Panc1 (cell line): ENCODE measurements at regions not wholly inside any gene's neighbourhood (a gene's known extent, or its start where the extent isn't known, plus 50 kb on each side); places are given as distances from the start of the nearest gene placed in this dataset.

Source experiments
- ATAC-seq: fragments of 200-7000 bp; cut with Tn5 transposase; 2 replicates; pipeline ENCODE4 v1.9.1; 2020; ENCODE audit warnings: mild to moderate bottlenecking, moderate library complexity
- BruUV-seq: library from RNA; stranded (reverse); fragments of 400-500 nt; replicated peaks from 2 replicates; lab custom pipeline; 2021; lab: Mats Ljungman, UMichigan
- CTCF ChIA-PET: fragments of 300-600 bp; sonication (Branson Sonifier 250); formaldehyde crosslinking; loops from one replicate; lab custom pipeline; 2022; ENCODE audit warnings: antibody characterized with exemption; lab: Charles Lee
- POLR2A ChIA-PET: fragments of 300-600 bp; sonication (Branson Sonifier 250); formaldehyde crosslinking; loops from one replicate; lab custom pipeline; 2022; ENCODE audit warnings: antibody characterized with exemption; lab: Charles Lee
- DNase-seq: peaks from one replicate; pipeline ENCODE4 v3.0.0-alpha.2; 2010; ENCODE audit warnings: low read depth, low spot score
- H3K27ac ChIP-seq: 2 replicates; pipeline ENCODE4 v1.5.1; 2011; ENCODE audit warnings: mild to moderate bottlenecking, low read length, inconsistent platforms
- H3K27me3 ChIP-seq: fragments of 200-500 bp; sonication (Bioruptor generic); 2 replicates; pipeline ENCODE4 v1.6.0; 2014; ENCODE audit warnings: low read length, inconsistent platforms; ENCODE audit not compliant: control insufficient read depth, insufficient read depth
- H3K36me3 ChIP-seq: fragments of 200-500 bp; sonication (Bioruptor generic); 2 replicates; pipeline ENCODE4 v1.5.1; 2014; ENCODE audit warnings: inconsistent platforms, mild to moderate bottlenecking, low read length, moderate library complexity; ENCODE audit not compliant: control insufficient read depth, insufficient read depth
- H3K4me1 ChIP-seq: 2 replicates; pipeline ENCODE4 v1.5.1; 2011; ENCODE audit warnings: inconsistent platforms, mild to moderate bottlenecking, low read length, moderate library complexity; ENCODE audit not compliant: control insufficient read depth, insufficient read depth
- H3K4me3 ChIP-seq, 2 experiments: 2 replicates each; pipeline ENCODE4 v1.5.1; 2011 to 2012; ENCODE audit warnings: low read depth in 2 of 2, low read length in 2 of 2, mild to moderate bottlenecking in 2 of 2, inconsistent platforms in 1 of 2, moderate library complexity in 1 of 2
- H3K9me3 ChIP-seq: fragments of 200-500 bp; sonication (Bioruptor generic); 2 replicates; pipeline ENCODE4 v1.5.1; 2014; ENCODE audit warnings: low read depth, mild to moderate bottlenecking, inconsistent platforms, low read length, moderate library complexity; ENCODE audit not compliant: control insufficient read depth, insufficient read depth
- POLR2AphosphoS5 ChIP-seq: IDR thresholded peaks from 2 replicates; pipeline ENCODE4 v1.6.1; 2012; ENCODE audit warnings: mild to moderate bottlenecking, low read depth, low read length, moderate library complexity
- SIN3A ChIP-seq: IDR thresholded peaks from 2 replicates; pipeline ENCODE4 v1.6.1; 2012; ENCODE audit warnings: low read depth, mild to moderate bottlenecking, low read length, moderate library complexity, borderline replicate concordance; ENCODE audit not compliant: insufficient read depth
- TCF7L2 ChIP-seq: IDR thresholded peaks from 2 replicates; pipeline ENCODE4 v1.6.1; 2011; ENCODE audit warnings: mild to moderate bottlenecking, low read depth, low read length, inconsistent platforms
- in situ Hi-C: cut with HindIII; loops from 2 replicates; pipeline ENCODE4 v1.10.0; 2016; ENCODE audit warnings: low sequenced_read_pairs, low pct_unique_long_range_greater_than_20kb
- intact Hi-C: fragments of 100-400 bp; cut with micrococcal nuclease; formaldehyde crosslinking; loops from one replicate; pipeline ENCODE4 v1.10.0; 2022; ENCODE audit not compliant: unreplicated experiment
- TF ChIP-seq, protein P1 (sequence below), 2 experiments: IDR thresholded peaks; 2 replicates each; pipeline ENCODE4 v1.6.1; 2011 to 2012; ENCODE audit warnings: low read depth in 2 of 2, control low read depth in 1 of 2, low read length in 1 of 2, mild to moderate bottlenecking in 1 of 2, moderate library complexity in 1 of 2; ENCODE audit not compliant: insufficient read depth in 1 of 2
- TF ChIP-seq, protein P2 (sequence below): fragments of 450-650 bp; IDR thresholded peaks from 2 replicates; pipeline ENCODE4 v1.5.1; 2017; ENCODE audit warnings: mild to moderate bottlenecking

GRCh38 chr5:124655921-124656511 lies 90.4 kb downstream of the ZNF608 start:
- BruUV-seq, result TSS peak; percentile 15
- CTCF ChIA-PET, result interaction anchor here (0.7 kb wide), 1 partner anchor 42 kb away, joined by 4 read pairs; no protein-coding TSS in a partner anchor
- DNase-seq (peak; percentile 80), ATAC-seq (peak; percentile 85)
- H3K36me3 ChIP-seq, result no peaks in the 10 kb centered on the region
- intact Hi-C loops (loop anchor here (5.0 to 10.0 kb wide), 2 partner anchors 86 to 749 kb away; no protein-coding TSS in a partner anchor), in situ Hi-C loops (no loop called here)
- POLR2A ChIA-PET, result interaction anchor here (0.6 to 1.0 kb wide), 2 partner anchors 92 to 711 kb away, joined by 3 read pairs; no protein-coding TSS in a partner anchor
- TF ChIP-seq, protein P1, sequence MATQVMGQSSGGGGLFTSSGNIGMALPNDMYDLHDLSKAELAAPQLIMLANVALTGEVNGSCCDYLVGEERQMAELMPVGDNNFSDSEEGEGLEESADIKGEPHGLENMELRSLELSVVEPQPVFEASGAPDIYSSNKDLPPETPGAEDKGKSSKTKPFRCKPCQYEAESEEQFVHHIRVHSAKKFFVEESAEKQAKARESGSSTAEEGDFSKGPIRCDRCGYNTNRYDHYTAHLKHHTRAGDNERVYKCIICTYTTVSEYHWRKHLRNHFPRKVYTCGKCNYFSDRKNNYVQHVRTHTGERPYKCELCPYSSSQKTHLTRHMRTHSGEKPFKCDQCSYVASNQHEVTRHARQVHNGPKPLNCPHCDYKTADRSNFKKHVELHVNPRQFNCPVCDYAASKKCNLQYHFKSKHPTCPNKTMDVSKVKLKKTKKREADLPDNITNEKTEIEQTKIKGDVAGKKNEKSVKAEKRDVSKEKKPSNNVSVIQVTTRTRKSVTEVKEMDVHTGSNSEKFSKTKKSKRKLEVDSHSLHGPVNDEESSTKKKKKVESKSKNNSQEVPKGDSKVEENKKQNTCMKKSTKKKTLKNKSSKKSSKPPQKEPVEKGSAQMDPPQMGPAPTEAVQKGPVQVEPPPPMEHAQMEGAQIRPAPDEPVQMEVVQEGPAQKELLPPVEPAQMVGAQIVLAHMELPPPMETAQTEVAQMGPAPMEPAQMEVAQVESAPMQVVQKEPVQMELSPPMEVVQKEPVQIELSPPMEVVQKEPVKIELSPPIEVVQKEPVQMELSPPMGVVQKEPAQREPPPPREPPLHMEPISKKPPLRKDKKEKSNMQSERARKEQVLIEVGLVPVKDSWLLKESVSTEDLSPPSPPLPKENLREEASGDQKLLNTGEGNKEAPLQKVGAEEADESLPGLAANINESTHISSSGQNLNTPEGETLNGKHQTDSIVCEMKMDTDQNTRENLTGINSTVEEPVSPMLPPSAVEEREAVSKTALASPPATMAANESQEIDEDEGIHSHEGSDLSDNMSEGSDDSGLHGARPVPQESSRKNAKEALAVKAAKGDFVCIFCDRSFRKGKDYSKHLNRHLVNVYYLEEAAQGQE (IDR thresholded peaks at IDR 0.05; ENCODE audit: insufficient read depth in 1 of 2, low read depth in 2 of 2, low read length in 1 of 2), result peak in 1 of 2 experiments; percentile 51; a peak in 1 of 4 replicates
- TF ChIP-seq POLR2AphosphoS5 (peak; percentile 95), TCF7L2 (peak; percentile 98), SIN3A (no peak)
- TF ChIP-seq, protein P2, sequence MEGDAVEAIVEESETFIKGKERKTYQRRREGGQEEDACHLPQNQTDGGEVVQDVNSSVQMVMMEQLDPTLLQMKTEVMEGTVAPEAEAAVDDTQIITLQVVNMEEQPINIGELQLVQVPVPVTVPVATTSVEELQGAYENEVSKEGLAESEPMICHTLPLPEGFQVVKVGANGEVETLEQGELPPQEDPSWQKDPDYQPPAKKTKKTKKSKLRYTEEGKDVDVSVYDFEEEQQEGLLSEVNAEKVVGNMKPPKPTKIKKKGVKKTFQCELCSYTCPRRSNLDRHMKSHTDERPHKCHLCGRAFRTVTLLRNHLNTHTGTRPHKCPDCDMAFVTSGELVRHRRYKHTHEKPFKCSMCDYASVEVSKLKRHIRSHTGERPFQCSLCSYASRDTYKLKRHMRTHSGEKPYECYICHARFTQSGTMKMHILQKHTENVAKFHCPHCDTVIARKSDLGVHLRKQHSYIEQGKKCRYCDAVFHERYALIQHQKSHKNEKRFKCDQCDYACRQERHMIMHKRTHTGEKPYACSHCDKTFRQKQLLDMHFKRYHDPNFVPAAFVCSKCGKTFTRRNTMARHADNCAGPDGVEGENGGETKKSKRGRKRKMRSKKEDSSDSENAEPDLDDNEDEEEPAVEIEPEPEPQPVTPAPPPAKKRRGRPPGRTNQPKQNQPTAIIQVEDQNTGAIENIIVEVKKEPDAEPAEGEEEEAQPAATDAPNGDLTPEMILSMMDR, result no peak
- H3K4me1 ChIP-seq, result peaks cover 95% of the 10 kb centered on the region
- H3K4me3 ChIP-seq, result peak overlapping the region in 1 of 2 experiments; percentile 39; a peak in 2 of 4 replicates
- no peaks in the 10 kb centered on the region for H3K27me3 ChIP-seq
- peak overlapping the region; percentile 100 for H3K27ac ChIP-seq
- H3K9me3 ChIP-seq, result no peaks in the 10 kb centered on the region

DNA sequence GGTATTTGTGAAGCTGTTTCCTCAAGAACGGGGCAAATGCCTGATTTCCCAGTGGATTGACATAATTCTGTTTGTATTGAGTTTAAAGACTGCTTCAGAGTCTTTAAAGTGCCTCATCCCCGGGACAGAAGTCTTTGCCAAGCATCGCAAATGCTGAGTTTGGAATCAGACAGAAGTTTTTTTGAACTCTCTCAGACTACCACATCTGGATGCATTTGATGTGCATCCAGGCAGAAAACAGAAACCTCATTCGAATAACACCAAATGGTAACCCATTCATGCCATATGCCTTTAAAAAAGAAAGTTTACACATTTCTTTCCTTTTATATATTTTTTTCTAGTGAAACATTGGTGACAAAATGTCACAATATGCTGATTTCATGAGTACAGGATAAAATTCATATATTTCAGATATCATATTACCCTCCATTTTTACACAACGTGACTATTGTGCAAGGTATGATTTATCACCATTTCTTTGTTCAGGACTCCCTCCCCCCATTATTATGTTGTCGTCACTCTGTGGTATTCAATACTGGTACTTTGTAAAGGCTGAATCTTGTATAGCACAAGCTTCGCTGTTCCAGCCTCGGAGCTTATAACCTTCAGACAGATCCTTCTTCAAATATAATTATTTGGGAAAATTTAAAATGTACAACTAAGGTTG lies 91.1 kb downstream of the ZNF608 start:
- intact Hi-C loops (loop anchor here (5.0 to 10.0 kb wide), 2 partner anchors 87 to 749 kb away; no protein-coding TSS in a partner anchor), in situ Hi-C loops (no loop called here)
- Histone ChIP-seq H3K9me3 (no peaks in the 10 kb centered on the region), H3K27ac (peak overlapping the region; percentile 100), H3K4me1 (peaks cover 95% of the 10 kb centered on the region), H3K4me3 (peak overlapping the region in 1 of 2 experiments; percentile 39; a peak in 2 of 4 replicates), H3K36me3 (no peaks in the 10 kb centered on the region), H3K27me3 (no peaks in the 10 kb centered on the region)
- TF ChIP-seq POLR2AphosphoS5, result no peak
- TF ChIP-seq, protein P2, result no peak
- no peak for TF ChIP-seq TCF7L2
- no peak for TF ChIP-seq SIN3A
- TF ChIP-seq, protein P1 (IDR thresholded peaks at IDR 0.05; ENCODE audit: insufficient read depth in 1 of 2, low read depth in 2 of 2, low read length in 1 of 2), result no peak
- no peak for DNase-seq
- ChIA-PET POLR2A (interaction anchor here (0.6 to 1.0 kb wide), 2 partner anchors 93 to 710 kb away, joined by 3 read pairs; no protein-coding TSS in a partner anchor), CTCF (no interaction called here)
- BruUV-seq, result no TSS peak
- ATAC-seq, result peak; percentile 49
